Skeletal muscle cell (primary cell): ENCODE measurements at regions not wholly inside any gene's neighbourhood (a gene's known extent, or its start where the extent isn't known, plus 50 kb on each side); places are given as distances from the start of the nearest gene placed in this dataset.
"Not testable (repeated sequence)": the region's sequence is repeated elsewhere in the genome, so short reads cannot be mapped to it uniquely, and the experiment has no call there.

Source experiments
- DNase-seq: peaks from one replicate; pipeline ENCODE4 v3.0.0-alpha.2; 2010; ENCODE audit warnings: low read depth
- H3K4me3 ChIP-seq: 2 replicates; pipeline ENCODE4 v1.5.1; 2011; ENCODE audit warnings: low read depth, mild to moderate bottlenecking, control low read depth, low read length, moderate library complexity

DNA sequence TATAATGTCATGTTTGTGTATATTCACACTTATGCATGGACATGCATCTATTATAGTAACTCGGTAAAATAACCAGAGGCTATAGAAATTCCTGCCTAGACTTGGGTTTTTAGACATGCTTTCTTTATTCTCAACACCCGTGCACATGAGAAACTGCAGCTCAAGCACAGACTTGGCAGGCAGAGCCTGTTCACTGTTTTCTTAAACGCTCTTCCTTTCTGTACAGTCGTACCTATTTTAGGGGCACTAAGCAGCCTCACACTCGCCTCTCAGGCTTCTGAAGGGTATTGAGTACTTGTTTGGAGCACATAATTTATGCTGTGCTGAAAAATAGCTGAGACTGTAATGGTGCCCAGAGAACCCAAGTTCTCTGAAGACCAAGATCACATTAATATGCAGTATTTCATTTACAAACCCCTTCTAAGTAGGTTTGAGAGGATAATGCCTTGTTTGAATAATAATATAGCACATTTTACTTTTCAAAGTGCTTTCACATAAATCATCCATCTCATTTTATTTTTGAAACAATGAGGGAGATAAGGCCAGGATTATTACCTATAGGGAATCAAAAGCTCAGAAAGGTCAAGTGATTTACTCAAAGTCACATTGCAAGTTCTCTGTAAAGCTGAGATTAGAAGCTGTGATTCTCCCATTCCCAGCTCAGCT, 429.9 kb downstream of the SPRY2 start:
- DNase-seq, result no peak
- no peak overlapping the region for H3K4me3 ChIP-seq

DNA sequence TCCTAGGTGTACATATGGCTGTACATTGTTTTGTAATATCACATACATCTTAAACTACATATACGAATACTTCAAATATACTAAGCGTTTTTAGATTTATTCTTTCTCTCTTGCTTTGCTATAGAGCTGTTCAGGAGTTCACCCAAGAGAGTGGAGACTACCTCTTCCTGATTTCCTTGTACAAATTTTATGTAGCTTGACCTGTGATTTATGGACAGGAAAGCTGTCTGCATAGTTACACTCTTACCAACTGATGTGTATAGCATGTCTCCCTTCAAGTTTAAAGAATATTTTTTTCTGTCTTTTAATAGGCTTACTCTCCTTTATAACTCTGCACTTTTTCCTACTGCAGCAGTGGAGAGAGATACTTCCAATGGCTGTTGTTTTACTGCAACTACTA, 428.7 kb downstream of the NDFIP2 start:
- DNase-seq, result no peak
- no peak overlapping the region for H3K4me3 ChIP-seq

DNA sequence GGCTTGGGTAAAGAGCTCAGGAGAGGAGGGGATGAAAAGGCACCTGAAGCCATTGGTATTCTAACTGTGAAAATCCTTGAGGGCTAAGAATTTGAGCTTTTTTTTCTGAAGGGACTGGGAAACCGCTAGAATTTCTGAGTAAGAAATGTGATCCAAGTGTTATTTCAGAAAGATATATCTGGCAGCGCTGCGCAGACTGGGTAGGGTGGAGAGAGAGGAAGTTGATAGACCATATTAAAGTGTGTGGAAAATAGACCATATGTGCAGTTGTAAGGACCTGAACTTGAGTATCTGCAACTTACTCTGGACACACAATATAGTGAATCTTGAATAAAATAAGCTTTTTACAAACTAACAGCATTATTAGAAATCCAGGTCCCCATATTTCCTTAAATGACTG, 427.4 kb downstream of the NDFIP2 start:
- DNase-seq, result no peak
- no peak overlapping the region for H3K4me3 ChIP-seq

DNA sequence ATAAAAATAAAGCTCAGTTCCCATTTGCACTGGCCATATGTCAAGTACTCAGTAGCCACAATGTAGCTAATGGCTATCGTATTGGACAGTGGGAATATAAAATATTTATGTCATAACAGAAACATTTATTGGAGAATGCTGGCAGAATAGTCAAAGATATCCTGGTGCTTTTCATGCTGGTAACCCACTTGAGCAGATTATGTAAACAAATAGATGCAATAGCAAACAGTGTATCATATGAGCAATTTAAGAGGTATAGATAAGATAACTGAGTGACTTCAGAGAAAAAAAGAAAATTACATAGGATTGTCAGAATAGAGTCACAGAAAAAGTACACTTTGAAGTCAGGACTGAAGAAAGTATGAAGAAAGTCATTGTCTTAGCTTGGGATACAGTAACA, 426.6 kb downstream of the NDFIP2 start:
- H3K4me3 ChIP-seq, result no peak overlapping the region
- no peak for DNase-seq

DNA sequence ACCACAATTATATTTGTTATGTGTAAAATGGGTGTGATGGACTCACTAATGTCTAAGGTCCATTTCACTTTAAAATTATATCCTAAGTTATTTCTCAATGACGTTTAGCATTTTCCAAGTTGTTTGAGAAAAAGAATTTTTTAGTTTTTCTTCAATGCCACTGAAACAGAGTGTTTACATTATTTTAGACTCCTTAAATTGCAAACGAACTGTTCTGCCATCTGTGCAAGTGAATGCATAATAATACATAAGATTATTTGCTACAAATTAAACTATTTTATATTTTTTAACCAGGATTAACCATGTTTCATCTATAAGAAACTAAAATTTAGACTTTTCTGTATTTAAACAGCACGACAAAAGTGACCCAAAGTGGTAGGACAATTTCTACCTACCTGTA, 425.4 kb downstream of the NDFIP2 start:
- H3K4me3 ChIP-seq, result no peak overlapping the region
- DNase-seq, result no peak

DNA sequence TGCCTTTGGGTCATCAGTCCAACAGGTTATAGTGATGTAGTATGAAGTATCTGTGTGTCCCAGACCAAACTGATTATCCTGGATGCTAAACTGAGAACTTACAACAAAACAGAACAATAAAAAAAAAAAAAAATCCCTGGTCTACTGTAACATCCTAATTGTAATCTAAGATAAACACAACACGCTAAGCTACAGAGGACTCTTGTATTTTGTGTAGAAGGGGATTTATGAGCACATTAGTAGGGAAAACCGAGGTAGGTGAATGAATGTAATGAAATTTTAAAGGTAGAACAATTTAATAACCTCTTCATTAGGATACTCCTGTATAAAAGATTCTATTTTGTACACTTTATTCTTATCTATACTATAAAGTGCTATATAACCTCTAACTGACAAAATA, 424.1 kb downstream of the NDFIP2 start:
- H3K4me3 ChIP-seq, result no peak overlapping the region

DNA sequence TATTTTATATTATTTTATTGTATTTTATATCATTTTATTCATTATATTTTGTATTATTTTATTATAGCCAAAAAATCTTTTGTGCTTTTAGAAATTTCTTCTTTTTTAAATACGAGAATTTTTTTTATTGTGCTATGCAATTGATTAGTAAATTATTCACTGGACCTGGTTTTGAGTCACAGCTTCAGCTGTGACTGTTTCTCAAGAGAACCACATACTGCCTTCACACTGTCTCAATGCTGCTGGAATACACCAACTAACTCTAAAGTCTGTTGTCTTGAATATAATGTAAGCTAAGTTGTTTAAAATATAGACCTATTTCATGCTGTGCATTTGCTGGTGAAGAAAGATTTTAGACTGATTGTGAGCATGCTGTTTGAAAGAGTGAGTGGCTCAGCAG, 423.6 kb downstream of the NDFIP2 start:
- DNase-seq, result no peak
- H3K4me3 ChIP-seq, result no peak overlapping the region

More for the DNA sequence above, 424.1 kb downstream of the NDFIP2 start:
- DNase-seq, result no peak

DNA sequence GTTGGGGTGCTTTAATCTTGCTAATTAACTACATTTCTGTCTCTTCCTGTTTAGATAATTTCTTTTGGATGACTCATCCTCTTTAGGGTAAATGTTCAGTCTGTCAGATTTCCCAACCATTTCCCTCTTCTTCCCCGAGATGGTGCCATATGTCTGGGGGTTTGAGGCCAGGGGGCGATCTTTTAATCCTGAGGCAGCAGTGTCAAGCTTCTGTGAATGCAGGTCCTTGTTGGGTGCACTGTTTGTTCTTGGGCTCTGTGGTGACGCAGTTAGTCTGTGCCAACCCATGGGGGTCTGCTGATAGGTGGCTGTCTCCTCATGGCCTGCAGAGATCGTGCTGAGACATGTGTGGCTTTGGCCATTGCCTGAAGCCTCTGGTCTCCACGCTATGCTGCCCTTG, 420.4 kb downstream of the NDFIP2 start:
- no peak for DNase-seq
- no peak overlapping the region for H3K4me3 ChIP-seq

DNA sequence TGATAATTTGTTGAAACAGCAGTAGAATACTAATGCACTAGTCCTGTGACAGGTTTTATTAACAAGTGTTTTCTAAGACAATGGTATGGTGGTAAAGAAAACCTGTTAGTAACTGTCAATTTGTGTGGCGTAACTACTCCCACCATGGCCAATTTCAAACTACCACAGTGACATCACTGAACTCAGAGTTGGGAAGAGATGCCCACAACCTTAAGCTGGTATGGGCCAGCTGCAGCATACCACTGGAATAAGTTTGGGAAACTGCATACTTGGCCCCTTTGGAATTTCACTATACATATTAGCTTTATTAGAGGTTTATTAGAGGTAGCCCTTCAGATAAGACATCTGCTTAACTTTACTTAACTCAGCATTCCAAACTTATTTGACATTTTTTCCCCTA, 419.4 kb downstream of the NDFIP2 start:
- no peak for DNase-seq
- H3K4me3 ChIP-seq, result no peak overlapping the region

DNA sequence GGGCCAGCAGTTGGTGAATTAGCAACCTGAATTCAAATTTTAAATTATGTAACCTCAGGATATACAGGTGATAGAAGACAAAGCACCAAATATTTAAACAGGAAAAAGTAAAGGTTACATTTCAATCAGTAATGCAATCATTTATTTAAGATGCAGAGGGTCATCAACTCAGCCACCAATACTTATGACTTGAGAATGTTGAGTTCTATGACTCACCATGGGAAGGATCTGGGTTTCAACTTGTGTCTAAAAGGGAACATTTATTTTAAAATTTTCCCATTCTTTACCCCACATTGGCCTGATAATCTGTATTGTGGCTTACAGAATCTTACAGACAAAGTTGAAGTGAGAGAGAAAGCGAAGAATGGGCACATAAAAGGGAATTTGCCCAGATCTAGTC, 418.0 kb downstream of the NDFIP2 start:
- DNase-seq, result no peak
- H3K4me3 ChIP-seq, result no peak overlapping the region

DNA sequence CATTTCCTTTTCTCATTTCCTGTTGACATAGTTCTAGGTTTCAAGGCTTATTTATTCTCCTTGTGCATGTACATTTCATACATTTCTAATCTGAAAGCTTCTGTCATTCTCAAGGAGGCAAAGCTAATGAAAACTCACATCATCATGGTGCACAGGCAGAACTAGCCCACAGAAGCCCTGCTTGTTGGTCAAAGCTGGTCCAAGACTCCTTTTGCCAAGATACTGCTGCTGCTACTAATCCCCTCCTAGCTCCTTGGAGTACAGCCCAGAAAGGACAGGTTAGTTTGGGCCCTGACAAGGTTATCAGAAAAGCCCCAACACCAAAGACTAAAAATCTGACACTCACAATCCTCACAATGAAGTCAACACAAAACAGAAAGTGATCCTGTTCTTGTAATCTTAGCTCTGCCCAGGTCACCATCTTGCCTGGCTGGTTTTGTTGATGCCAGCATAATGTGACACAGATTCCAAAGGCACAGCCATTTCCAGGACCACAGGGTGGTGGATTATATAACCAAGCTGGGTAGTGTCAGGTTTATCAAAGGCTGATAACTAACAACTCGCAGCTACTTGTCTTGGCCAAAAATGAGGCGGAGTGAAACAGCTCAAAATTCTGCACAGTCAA, 417.4 kb downstream of the NDFIP2 start:
- no peak for DNase-seq
- no peak overlapping the region for H3K4me3 ChIP-seq

DNA sequence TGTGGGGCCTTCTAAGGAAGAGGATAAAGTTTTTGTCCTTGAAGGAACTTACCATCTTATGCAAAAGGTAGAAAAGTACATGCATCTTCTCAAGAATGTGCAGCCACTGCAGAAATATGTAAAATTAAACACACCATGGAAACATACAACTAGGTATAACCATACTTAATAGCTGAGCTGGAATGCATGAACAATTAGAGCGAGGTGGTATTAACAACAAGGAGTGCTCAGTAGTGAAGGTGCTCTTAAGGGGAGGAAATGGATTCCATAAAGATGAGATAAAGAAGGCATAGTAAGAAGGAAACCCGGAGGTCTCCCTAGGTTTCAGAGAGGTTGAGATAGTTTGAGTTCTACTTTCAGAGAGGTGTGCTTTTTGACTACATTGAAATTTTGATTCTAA, 415.9 kb downstream of the NDFIP2 start:
- no peak overlapping the region for H3K4me3 ChIP-seq
- no peak for DNase-seq

DNA sequence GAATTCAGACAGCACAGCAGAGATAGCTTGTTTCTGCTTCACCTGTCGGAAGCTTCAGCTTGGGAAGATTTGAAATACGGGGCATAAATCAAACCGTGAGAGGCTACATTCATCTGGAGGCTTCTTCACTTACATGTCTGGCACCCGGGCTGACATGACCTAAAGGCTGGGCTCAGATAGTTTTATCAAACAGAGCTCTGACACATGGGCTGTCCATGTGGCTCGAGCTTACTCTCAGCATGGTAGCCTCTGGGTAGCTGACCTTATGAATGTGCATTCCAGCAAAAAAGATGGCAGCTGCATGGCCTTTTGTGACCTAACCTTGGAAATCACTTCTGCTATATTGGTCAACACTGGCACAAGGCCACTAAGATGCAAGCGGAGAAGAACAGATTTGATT, 414.5 kb downstream of the NDFIP2 start:
- no peak overlapping the region for H3K4me3 ChIP-seq
- DNase-seq, result no peak

DNA sequence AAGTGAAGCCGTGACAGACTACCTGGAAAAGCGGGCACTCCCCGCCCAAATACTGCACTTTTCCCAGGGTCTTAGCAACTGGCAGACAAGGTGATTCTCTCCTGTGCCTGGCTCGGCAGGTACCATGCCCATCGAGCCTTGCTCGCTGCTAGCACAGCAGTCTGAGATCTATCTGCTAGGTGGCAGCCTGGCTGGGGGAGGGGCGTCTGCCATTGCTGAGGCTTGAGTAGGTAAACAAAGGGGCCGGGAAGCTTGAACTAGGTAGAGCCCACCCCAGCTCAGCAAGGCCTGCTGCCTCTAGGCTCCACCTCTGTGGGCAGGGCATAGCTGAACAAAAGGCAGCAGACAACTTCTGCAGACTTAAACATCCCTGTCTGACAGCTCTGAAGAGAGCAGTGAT, 406.3 kb downstream of the NDFIP2 start:
- not testable (repeated sequence) for DNase-seq, H3K4me3 ChIP-seq

DNA sequence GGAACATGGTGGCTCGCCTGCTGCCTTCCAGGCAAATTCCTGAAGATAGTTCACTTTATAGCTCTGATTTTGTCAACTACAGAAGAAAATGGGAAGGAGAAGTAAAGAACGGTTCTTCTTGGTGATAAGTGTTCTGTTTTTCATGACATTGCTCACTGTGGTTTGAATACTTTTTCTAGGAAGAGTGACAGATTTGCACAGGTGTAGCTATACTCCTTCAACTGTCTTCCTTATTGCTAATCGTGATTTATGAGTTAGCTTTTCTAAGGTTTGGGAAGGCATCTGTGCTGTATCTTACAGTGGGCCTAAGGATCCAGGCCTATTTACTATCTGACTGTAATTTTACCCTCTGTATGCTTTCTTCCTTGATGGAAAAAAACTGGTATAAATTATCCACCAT, 405.6 kb downstream of the NDFIP2 start:
- H3K4me3 ChIP-seq, result no peak overlapping the region
- DNase-seq, result no peak

DNA sequence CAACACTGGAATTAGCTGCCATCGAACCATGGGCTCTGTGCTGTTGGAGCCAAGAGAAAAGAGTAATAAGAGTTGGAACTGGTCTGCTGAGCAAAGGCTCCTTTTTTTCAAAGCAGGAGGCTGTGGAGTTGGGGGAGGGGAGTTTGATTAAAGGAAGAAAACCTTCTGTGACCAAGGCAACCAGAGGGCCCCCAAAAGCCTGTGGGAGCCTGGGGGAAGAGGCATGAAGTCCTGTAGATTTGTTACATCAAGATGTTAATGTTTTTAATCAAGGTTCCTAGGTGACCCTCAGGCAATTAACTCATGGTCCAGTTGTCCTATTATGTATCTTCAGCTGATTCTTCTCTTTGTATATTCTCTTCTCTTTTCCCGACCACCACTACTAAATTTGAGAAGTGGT, 403.9 kb downstream of the NDFIP2 start:
- DNase-seq, result no peak
- no peak overlapping the region for H3K4me3 ChIP-seq

DNA sequence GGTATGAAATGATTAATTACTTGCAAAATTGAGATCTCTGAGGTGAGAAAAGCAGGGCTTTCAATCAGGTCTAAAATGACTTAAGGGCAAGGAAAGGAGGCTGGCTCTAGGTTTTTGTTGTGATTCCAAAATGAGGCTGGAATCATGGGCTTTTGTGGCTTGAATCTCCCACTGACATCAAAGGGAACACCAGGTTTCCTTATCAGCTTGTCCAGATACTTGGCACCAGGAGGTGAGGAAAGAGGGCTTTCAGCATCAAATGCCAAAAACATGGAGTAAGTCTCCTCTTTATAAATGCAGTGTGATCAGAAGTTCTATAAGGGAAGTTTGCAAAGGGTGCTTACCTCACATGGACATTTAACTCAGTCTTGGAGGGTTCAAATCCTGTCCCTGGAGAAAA, 402.3 kb downstream of the NDFIP2 start:
- no peak for DNase-seq
- H3K4me3 ChIP-seq, result no peak overlapping the region

DNA sequence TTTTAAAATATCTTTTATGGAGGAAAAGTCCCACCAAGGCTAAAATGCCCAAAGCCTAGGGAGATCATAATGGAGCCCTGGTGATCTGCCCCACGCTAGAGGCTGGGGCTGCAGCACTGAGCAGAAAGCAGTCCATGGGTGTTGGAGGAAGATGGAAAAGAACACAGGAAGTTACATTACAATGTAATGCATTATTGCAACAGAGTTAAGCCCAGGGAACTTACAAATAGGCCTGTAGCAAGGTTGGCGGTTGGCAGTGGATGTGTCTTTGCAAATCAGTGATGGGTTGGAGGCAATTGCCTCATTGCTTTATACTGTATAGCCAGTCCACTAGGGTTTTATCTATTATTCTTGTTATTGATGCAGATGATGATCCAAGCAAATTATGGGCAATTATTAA, 399.9 kb downstream of the NDFIP2 start:
- H3K4me3 ChIP-seq, result no peak overlapping the region
- no peak for DNase-seq

DNA sequence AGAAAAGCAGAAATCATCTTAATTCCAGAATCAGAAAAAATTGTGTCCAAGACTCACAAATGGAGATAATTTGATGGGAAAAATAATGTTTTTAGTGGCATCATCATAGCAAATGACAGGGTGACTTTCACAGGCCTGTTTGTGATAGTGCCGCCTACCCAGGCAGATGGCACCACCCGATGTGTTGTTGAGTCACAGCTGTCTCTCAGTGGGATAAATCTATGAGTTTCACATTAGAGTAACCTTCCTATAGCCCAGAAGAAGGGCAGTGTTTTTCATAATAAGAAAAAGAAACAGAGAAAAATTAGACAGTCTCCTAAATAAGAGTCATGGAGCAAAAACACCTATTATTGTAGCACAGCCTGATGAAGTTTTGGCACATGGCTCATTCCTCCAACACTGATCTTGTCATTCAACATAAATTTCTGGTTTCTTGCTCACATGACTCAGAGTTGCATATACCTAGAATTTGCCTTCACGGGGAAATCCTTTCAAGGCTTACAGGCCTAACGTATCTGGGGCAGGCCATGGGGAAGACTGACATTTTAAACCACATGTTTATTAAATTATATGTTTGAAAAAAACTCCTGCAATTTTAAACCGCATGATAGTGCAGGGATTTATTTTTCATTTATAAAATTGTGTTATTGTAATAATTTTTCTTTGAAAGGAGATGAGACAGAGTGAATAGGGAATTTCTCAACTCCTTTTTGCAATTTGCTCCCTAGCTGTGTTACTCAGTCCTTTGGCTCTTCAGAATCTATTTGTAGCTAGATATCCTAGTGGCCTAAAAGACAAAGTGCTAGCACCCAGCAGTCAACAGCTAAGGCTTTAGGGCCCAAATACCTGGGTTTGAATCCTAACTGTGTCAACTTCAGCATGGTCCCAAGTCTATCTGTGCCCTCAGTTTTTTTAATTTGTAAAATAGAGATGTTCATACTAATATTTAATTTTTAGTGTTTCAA, 393.7 kb downstream of the NDFIP2 start:
- DNase-seq, result no peak
- no peak overlapping the region for H3K4me3 ChIP-seq

DNA sequence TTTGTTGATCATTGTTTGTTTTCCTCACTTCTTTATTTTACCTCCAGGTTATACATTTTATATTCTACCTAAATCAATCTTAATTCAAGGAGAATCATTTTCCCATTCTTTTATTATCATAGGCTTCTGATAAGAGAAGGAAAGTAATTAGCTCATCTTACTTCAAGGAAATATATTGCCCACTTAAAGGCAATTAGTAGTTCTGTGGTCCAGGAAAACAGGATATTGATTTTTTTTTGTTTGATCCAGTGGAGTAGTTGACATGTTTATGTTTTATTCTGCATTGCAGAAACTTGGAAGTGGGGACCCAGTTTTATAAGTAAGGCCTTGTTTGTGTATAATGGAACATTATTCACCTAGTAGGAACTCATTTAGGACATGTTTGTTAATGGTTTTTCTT, 390.6 kb downstream of the NDFIP2 start:
- DNase-seq, result no peak
- H3K4me3 ChIP-seq, result no peak overlapping the region

DNA sequence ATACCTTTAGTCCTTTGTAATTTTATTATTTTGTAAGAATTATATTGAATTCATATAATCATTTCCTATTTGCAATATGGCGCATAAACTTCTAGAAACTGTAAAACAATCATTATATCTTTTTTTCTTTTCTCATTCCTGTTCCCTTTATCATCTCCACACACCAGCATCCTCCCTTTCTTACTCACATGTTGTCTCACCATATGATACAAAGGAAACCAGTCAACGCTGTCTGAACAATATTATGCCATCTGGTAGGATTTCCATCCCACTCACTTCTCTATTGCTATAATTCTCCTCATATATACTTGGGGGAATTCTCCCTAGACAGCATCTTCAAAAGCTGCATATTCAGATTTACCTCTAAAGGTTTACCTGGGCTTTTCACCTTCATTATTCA, 389.8 kb downstream of the NDFIP2 start:
- DNase-seq, result no peak
- no peak overlapping the region for H3K4me3 ChIP-seq
